Fibroblast of skin of left biceps (primary cell): ENCODE measurements at regions not wholly inside any gene's neighbourhood (a gene's known extent, or its start where the extent isn't known, plus 50 kb on each side); places are given as distances from the start of the nearest gene placed in this dataset.

Experiments
- DNase-seq, 2 experiments: peaks; one replicate each; pipeline ENCODE4 v3.0.0-alpha.2; 2013; ENCODE audit warnings: low read depth in 2 of 2

DNA sequence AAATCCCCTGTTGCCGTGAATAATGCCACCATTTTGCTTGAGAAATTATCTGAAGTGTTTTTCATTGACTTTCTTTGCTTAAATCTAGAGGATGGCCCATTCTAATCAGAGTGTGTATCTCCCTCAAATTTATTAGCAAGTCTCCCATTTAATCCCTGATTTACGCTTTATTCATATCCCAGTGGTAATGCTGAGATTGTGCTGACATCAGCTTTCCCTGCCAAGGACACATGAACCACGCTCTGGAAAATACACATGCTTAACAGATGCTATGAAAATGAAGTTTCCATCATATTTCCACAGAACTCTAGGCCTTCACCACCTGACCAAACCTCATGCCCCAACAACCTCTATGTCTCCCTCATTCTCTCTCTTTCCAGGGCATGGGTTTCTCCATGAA is 545.4 kb downstream of the TUSC7 start:
- DNase-seq, result no peak

DNA sequence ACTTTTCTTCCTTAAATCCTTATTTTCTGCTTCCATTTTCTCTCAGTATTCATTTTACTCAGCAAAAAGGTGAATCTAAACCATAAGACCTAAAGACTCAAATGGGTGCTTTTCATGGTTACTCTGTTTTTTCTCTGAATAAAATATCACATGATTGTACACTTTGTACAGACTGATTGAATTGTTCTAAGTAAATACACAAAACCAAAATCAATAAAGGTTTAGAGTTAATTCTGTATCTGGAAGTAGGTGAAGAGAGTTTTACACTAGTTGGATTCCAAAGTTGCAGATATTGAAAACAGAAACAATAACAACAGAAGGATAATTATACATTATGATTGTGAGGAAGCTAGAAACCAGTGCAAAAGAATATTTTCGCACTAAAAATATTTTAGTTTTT is 546.2 kb downstream of the TUSC7 start:
- DNase-seq, result no peak

DNA sequence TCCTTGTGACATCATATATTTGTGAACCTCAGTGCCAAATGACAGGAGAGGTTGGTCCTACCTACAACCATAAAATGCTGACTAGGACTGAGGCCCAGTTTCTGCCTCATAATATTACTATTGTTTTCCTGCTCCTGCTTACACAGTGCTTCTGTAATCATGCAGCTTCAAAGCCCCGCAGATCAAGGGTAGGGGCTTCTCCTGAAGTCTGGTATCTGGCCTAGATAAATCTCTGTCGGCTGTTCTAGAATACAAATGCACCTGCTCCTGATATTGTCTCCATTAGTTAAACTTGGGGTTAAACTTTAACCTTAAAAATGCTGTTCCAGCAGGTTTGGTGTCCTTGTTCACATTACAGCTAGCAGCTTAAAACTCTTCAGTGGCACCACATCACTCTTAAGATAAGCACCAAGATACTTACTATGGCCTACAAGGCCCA is 552.4 kb downstream of the TUSC7 start:
- no peak for DNase-seq

DNA sequence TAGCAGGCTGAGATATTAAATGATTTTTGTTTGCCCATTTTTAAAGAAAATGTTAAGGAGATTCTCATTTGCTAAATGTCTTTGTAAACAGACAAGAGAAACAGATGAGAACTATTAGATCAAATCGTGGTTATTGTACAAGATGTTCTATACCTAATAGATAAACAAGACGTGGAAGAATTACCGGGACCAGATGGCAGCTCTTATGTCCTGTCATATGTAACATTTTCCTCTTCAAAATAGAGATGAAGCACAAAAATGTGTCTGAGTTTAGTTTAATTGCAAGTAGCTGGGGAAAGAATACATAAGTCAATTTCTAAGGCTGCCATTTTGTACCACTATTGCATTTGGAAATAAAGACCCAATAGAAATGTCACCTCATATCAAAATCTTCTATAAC is 553.7 kb downstream of the TUSC7 start:
- DNase-seq, result no peak

DNA sequence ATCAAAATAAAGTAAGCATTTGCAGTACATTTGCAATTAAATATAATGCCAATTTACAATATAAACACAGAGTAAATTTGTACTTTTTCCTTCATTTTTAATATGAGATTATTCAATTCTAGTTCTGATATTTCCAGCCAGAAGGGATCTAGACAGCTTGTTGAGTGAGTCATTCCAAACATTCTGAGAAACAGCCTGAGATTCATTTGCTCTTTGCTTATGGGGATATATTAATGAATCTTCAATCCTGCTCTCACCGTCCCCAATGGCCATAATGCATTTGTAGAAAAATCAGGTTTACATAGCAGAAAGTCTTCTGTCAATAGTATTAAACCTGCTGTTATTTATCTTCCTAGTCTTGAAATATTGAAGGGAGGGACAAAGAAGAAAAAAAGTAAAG is 554.2 kb downstream of the TUSC7 start:
- no peak for DNase-seq

DNA sequence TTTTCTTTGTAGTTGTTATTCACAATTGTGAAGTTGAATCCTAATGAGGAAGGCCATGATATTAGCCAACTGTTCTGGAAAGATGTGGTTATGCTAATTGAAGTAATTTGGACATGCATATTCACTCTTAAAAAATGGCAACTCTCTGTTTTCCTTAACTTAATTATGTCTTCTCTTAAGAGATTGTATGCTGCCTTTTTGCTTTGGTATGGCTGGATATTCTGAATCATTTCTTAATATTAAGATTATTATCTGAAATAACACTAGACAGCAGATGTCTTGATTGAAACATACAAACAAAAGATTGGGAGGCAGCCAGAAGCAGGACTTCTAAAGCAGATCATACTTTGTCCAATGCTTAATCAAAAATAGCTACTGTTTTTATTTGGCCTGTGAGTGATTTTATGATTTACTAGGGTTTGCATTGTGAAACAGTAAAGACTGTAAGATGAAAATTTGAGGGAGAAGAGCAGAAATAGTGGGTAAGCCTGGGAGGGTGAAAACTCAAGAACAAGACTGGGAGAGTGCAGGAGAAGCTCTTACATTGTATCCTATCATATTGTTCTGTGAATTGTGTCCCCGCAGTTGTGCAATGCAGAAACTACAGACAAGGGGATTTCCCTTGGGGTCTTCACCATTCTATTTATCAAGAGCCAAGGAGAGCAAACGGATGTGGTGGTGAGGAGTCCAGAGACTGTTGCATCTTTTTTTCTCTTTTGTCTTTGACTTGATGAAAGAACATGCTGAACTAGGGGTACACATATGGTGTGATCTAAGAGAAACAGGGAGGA is 554.8 kb downstream of the TUSC7 start:
- DNase-seq, result no peak

DNA sequence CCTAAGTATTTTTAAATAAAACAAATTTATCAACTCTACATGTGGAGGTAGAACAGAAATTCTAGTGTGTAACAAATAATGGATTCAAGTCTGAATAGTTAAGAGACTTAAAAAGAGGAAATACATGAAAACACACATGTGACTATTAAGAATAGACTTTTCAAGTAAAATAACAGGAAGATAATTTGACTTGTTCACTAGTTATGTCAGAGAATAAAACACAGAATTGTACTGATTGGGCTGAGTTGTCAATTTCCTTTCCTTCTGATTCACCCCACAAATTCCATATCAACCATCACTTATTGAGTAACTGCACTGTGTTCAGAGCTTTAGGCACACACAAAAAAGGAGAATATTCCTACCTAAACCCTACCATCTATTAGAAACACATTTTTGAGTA is 557.2 kb downstream of the TUSC7 start:
- no peak for DNase-seq

DNA sequence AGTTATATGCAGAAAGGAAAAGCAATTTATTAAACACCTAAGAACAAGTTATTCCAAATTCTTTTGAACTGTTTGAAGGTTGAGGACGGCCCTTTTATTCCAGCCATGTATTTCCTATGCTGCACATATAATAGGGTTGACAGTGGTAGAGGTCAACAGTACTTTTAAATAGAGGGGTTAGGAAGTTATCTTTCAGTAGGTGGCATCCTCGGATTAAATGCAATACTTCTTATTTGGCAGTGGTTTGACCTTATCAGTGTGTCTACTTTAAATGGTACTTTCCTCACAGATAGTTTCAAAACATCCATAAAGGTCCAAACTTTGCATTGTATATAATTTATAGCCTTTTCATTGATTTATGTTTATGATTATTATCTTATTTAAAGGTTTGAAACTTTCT is 558.7 kb downstream of the TUSC7 start:
- no peak for DNase-seq

DNA sequence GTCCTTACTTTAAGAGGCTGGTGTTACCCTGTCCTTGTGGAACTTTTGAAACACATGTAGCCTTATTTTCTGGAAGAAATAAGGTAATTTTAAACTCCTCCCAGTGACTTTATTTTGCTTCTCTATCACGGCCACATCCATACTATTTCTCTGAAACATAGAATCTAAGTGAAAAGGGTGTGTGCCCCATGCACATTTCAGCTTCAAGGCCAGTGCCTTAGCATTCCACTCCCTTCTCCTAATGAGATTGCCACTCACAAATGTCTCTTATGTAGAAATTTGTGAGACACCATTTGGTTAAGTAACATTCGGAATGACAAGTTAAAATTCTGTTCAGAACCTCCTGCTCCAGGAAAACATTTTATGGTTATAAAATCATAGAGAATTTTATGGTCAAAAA is 562.7 kb downstream of the TUSC7 start:
- no peak for DNase-seq

DNA sequence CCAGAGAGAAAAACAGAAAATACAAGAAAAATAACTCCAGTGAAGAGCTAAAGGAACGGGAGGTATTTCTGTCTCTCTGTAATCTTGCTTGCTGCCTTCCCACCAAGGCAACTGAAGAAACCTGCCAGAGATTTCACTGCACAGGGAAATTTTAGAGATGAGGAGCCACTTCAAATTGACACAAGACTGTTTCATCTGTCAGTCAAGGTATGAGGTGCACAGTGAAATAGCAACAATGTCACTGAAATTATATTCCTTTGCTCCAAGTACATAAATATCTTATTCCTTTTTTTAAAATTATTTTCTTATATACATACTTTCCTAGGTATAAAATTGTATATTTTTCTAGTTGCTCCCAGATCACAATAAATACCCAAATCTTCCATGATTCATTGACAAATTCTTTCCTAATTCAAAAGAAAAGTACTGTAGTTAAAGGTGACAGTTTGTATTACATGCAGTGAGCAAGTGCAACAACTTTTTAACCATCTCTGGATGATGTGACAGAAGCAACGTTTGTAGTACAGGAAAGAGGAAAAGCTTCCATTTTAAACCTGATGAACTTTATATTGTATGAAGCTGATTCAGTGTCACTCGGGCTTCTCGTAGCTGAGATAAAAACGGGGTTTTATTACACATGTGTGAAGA is 563.4 kb downstream of the TUSC7 start:
- no peak for DNase-seq

DNA sequence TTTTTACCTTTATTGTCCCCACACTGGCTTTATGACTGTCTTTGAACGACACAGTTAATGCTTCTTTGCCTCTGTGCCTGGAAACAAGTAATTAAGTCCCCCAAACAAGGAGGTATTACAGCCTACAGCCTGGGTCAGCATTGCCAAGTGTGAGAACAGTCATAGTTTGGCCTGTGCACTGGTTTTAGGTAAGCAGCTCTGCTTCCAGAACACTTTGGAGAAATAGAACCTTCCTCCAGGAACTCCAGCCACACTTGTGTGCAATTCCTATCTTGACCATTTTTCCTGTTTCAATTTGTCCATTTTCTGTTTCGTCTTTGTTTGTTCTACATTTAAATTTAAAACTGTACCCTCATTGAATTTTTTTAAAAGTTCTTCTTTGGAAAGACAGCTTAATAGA is 568.2 kb downstream of the TUSC7 start:
- no peak for DNase-seq

DNA sequence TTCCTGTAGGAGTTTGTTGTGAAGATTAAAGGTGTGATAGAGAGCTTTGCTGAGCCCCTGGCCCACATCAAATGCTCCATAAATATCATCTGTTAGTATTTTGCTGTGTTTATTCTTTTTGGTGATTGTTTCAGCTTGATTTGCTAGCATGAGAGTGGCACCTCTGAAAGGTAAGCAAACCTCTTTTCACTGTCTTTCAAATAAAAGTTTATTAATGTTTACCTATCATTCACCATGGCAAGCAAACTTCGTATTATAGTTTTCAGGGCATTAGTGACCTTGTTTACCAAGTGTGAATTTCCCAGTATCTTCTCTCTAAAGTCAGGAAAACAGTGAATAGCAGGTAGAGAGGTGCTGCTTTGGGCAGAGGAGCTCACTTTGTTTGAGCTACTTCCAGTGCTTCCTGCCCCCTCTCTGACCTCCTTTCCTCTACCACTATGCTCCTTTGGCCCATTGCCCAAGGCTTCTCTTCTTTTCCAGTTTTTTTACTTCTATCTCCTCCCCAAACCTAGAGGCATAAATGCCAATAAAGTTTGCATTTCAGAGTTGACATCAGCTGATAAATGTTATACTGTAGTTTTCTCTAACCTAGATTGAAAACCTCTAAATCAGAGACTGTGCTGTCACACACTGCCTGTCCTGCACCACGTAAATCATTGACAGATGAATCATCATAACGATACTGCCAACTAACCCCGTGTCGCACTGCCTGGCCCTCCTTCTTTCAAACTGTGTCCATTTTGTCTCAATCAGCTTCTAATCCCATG is 569.0 kb downstream of the TUSC7 start:
- DNase-seq, result no peak

DNA sequence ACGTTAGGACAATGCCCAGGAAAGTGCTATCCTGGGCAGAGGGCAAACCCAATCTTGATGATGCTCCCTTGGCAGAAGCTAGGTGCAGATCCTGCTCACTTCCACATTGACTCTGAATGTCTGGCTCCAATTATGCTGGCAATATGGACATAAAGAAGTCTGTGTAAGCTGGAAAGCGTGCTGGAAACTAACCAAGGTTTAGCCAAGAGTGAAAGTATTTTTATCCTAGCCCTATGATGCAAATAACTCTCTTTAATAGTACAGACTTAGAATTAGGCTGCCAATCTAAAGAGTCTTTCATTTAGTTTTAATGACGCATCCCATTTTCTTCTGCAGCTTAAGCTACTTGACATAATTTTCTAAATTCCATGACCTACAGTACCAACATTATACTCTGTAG is 571.8 kb downstream of the TUSC7 start:
- DNase-seq, result peak in 1 of 2 experiments; percentile 3

DNA sequence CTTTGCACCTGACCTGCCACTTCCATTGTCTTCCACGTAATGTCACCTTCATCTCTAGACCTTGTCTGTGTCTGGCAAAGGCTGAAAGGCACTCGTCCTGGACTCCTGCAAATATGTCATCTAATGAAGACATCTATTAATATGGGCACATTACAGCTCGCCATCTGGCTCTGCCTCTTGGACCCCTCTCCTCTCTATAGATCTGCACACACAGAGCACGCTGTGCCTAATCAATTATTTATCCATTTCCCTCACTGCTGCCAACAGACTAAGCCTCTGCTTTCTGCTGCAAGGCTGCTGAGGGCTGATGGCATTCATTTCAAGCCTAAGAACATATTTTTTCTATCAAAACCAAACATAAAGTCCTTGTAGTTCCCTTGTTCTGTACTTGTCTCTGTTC is 573.0 kb downstream of the TUSC7 start:
- no peak for DNase-seq

DNA sequence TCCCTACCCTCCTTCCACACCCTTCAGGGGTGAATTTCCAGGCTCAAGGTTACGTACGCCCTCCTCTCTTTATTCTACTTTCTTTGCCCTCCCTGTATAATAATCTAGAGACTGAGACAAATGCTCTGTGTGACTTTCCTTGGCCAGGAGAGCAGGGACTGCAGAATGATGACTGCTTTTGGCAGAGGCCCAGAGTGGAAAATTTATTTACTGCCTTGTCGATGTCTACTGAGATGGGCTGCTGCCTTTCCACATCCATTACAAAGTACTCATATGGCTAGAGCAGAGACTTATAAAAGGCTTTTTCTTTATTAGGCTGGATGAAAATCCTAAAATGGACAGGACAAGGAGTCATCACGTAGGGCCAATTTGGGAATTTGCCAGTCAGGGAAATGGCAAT is 576.2 kb downstream of the TUSC7 start:
- DNase-seq, result no peak

DNA sequence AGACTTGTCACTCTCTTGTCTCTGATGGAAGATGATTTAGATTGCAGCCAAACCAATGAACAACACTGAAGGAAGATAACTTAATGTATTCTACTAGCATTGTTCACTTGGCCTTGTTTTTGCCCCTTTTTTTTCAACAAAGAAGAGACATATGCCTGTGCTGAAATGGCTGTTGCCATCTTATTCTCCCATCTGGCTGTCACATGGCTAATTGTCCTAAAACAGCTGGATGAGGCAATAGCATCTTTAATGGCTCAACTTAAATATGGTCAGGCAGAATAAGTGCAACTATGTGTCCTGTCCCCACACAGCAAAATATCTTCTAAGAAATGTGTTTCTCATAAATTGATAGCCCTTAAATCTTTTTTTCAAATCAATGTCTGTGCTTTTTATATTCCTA is 576.9 kb downstream of the TUSC7 start:
- no peak for DNase-seq

DNA sequence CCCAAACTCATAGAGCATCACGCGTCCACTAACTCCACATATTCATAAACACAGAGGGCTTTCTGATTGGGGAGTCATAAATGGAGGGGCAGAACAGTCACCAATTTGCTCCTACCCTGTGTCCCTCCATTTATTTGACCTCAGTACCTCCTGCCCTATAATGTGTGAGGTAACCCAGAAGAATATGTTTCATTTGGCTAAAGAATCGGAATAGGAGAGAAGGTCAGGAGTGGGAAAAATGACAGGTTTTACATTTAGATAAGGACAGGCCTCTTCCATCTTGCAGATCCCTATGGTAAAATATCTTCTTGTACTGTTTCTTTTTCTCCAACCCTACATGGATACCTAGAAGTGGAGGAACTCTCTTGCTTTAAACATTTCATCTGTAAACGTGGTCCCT is 578.0 kb downstream of the TUSC7 start:
- DNase-seq, result no peak

DNA sequence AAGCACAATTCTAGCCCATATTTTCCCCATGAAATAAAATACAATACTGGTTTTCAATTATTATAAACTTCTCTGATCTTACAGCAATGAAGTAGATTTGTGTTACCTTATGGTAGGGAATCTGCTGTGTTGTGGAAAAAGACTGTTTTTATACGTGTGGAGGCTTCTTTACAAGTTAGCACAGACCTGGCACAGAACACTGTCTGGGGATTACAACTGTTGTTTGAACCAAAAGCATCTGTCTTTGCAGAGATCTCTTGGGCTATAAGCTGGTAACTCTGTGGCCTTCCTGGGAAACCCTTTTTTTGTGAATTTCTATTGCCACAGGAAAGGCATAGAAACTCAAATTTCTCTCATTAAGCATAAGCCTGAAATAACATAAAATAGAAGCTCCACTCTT is 581.9 kb downstream of the TUSC7 start:
- DNase-seq, result no peak

DNA sequence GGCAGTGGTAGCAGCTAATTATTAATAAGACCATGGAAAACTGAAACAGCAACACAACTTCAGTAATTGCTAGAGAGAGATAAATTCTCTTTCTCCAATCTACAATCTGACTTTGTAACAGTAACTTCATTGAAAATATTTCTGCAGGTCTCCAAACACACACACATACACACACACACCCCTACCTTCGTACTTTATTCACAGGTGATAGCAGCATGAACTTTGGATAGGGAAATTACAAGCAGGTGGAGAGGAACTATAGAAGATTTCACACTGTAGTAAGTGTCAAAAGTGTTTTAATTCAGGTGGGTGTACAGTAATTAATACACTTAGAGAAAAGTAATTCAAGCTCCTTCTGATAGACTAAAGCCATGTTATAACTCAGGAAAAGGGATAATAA is 587.5 kb downstream of the TUSC7 start:
- no peak for DNase-seq

DNA sequence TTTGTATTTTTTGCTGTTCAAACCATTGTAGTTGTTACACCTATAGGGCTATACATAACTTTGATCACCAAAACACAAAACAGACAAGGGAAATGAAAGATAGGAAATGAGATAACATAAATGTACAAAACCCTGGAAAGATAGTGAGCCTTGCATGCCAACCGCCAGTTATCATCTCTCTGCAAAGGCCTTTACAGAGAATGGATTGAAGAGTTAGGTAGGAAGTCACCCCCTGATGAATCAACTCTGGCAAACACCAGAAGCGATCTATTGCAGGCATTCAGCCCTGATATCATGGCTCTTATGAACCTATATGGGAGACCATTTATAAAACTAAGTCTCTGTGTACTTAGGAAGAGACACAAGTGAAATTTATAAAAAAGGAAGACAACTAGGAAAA is 588.0 kb downstream of the TUSC7 start:
- DNase-seq, result no peak

DNA sequence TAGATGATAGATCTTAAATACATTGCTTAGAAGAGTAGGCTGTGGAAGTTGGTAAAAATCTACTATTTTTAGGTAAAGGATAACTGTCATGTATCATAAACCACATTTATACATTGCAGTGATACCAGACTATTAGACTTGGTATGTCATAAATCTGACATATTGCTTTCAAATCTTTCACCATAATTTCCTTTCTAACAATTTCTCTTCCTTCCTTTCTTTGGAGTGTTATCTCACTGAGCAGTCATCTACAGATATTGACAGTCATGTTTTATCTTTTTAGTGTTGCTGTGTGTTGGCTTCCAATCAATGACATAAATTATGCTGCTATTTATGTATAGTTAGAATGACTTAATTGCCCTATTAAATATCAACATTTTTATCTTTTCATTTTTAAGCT is 588.7 kb downstream of the TUSC7 start:
- no peak for DNase-seq

DNA sequence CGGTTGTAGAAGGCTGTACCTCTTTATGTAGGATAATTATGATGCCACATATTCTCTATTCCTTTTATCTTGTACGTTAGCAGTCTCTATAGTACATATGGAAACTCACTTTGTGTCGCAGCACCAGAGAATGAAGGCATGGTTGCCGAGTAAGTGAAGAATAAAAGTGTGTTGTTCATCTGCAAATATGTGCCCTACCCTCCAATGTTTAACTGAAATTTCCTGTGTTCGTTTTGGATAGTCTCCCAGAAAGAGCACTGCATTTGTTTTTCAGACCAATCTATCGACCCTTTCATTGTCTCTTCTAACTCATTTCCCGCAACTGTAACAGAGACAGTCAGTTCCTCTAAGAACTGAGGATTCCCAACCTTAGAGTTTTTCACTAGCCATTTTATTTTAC is 592.8 kb downstream of the TUSC7 start:
- no peak for DNase-seq

DNA sequence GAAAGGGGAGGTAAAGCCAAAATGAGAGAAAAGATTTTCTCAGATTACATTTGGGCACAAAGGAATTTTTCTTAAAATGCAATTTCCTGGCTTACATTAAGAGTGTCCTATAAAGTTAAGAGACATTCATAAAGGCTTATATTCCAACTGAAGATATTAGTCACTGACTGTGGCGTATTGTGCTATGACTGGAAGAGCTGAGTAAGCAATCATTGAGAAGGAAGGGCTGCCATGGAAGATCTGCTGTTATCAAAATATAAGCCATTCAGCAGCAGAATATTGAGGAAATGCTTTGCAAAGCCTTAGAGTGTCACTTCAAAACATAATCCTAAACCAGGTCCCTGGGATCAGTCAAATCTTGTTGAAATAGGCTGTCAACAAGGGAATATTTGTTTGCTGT is 593.9 kb downstream of the TUSC7 start:
- no peak for DNase-seq
